Liver (tissue), 8 donors: ENCODE measurements at regions not wholly inside any gene's neighbourhood (a gene's known extent, or its start where the extent isn't known, plus 50 kb on each side); places are given as distances from the start of the nearest gene placed in this dataset.
"Not testable (repeated sequence)": the region's sequence is repeated elsewhere in the genome, so short reads cannot be mapped to it uniquely, and the experiment has no call there.

ENCODE experiments used
- DNase-seq: peaks from one replicate; pipeline ENCODE4 v3.0.0-alpha.2; 2017; ENCODE audit warnings: low spot score
- H3K27ac ChIP-seq, 2 donors: one replicate each; pipeline ENCODE4 v1.7.0; 2013; ENCODE audit warnings: inconsistent platforms in 2 of 2, low read length in 2 of 2, control low read depth in 1 of 2, low read depth in 1 of 2, mild to moderate bottlenecking in 1 of 2
- H3K27me3 ChIP-seq, 4 donors: one replicate each; pipeline versions ENCODE4 v1.6.1 to v1.7.0; 2013; ENCODE audit warnings: low read length in 3 of 4, inconsistent platforms in 1 of 4, mild to moderate bottlenecking in 1 of 4, moderate library complexity in 1 of 4; ENCODE audit not compliant: control insufficient read depth in 4 of 4, insufficient read depth in 4 of 4
- H3K36me3 ChIP-seq, 4 donors: one replicate each; pipeline versions ENCODE4 v1.6.1 to v1.7.0; 2013; ENCODE audit warnings: low read length in 3 of 4, mild to moderate bottlenecking in 3 of 4, low read depth in 1 of 4, moderate library complexity in 1 of 4; ENCODE audit not compliant: control insufficient read depth in 4 of 4, insufficient read depth in 3 of 4
- H3K4me1 ChIP-seq, 4 donors: one replicate each; pipeline versions ENCODE4 v1.6.1 to v1.7.0; 2013; ENCODE audit warnings: low read length in 3 of 4, mild to moderate bottlenecking in 3 of 4, moderate library complexity in 1 of 4; ENCODE audit not compliant: control insufficient read depth in 4 of 4, insufficient read depth in 4 of 4
- H3K4me3 ChIP-seq, 3 donors: one replicate each; pipeline versions ENCODE4 v1.6.1 to v1.7.0; 2013; ENCODE audit warnings: low read length in 3 of 3, control low read depth in 1 of 3, low read depth in 1 of 3, mild to moderate bottlenecking in 1 of 3
- H3K9ac ChIP-seq, 2 donors: one replicate each; pipeline ENCODE4 v1.7.0; 2013; ENCODE audit warnings: low read length in 2 of 2, mild to moderate bottlenecking in 2 of 2, moderate library complexity in 2 of 2, control low read depth in 1 of 2, low read depth in 1 of 2
- H3K9me3 ChIP-seq, 4 donors: one replicate each; pipeline versions ENCODE4 v1.6.1 to v1.7.0; 2013; ENCODE audit warnings: low read length in 3 of 4; ENCODE audit not compliant: control insufficient read depth in 4 of 4
- ATF3 ChIP-seq: IDR thresholded peaks from 2 replicates; pipeline ENCODE4 v1.6.1; 2016; ENCODE audit warnings: antibody characterized with exemption
- EGR1 ChIP-seq, 2 donors: IDR thresholded peaks; 2 replicates each; pipeline ENCODE4 v1.6.1; 2016 to 2018; ENCODE audit warnings: antibody characterized with exemption in 2 of 2, low read depth in 2 of 2
- FOXA1 ChIP-seq: IDR thresholded peaks from 2 replicates; pipeline ENCODE4 v1.6.1; 2016; ENCODE audit warnings: antibody characterized with exemption
- HNF4G ChIP-seq: IDR thresholded peaks from 2 replicates; pipeline ENCODE4 v1.6.1; 2016; ENCODE audit warnings: antibody characterized with exemption
- MAX ChIP-seq: IDR thresholded peaks from 2 replicates; pipeline ENCODE4 v1.6.1; 2016; ENCODE audit warnings: antibody characterized with exemption
- NR2F2 ChIP-seq: IDR thresholded peaks from 2 replicates; pipeline ENCODE4 v1.6.1; 2016; ENCODE audit warnings: antibody characterized with exemption
- RXRA ChIP-seq, 2 donors: IDR thresholded peaks; 2 replicates each; pipeline ENCODE4 v1.6.1; 2017 to 2018; ENCODE audit warnings: antibody characterized with exemption in 2 of 2, mild to moderate bottlenecking in 1 of 2
- SP1 ChIP-seq: IDR thresholded peaks from 2 replicates; pipeline ENCODE4 v1.6.1; 2018; ENCODE audit warnings: antibody characterized with exemption, mild to moderate bottlenecking
- TAF1 ChIP-seq: conservative IDR thresholded peaks from 2 replicates; pipeline ENCODE4 v1.6.1; 2016; ENCODE audit warnings: antibody characterized with exemption, mild to moderate bottlenecking
- YY1 ChIP-seq: IDR thresholded peaks from 2 replicates; pipeline ENCODE4 v1.6.1; 2016; ENCODE audit warnings: antibody characterized with exemption, mild to moderate bottlenecking
- WGBS: extraction: QIAGEN DNeasy Blood & Tissue Kit; methylation state at CpG from one replicate; pipeline ENCODE4 v1.1.7; 2013; 5-methylcytosine and 5-hydroxymethylcytosine counted together
- TF ChIP-seq, protein P1 (sequence below): fragments of 150-350 bp; IDR thresholded peaks from 2 replicates; pipeline ENCODE4 v1.5.1; 2017; ENCODE audit warnings: improper control_type of control experiment, low read depth, low read length; ENCODE audit not compliant: missing input control
- TF ChIP-seq, protein P2 (sequence below): IDR thresholded peaks from 2 replicates; pipeline ENCODE4 v1.6.1; 2016; ENCODE audit warnings: antibody characterized with exemption
- donor health status: healthy.
- donor health status: healthy.
- donor health status: healthy.
- donor health status: healthy.
- donor health status: healthy.

- TF ChIP-seq, protein P1, sequence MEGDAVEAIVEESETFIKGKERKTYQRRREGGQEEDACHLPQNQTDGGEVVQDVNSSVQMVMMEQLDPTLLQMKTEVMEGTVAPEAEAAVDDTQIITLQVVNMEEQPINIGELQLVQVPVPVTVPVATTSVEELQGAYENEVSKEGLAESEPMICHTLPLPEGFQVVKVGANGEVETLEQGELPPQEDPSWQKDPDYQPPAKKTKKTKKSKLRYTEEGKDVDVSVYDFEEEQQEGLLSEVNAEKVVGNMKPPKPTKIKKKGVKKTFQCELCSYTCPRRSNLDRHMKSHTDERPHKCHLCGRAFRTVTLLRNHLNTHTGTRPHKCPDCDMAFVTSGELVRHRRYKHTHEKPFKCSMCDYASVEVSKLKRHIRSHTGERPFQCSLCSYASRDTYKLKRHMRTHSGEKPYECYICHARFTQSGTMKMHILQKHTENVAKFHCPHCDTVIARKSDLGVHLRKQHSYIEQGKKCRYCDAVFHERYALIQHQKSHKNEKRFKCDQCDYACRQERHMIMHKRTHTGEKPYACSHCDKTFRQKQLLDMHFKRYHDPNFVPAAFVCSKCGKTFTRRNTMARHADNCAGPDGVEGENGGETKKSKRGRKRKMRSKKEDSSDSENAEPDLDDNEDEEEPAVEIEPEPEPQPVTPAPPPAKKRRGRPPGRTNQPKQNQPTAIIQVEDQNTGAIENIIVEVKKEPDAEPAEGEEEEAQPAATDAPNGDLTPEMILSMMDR = no peak
- TF ChIP-seq ATF3 (no peak), NR2F2 (no peak), SP1 (no peak), HNF4G (no peak), MAX (no peak)
Observed at GRCh38 chr5:158195416-158196210, 336.7 kb upstream of the CLINT1 start (continued).

DNA sequence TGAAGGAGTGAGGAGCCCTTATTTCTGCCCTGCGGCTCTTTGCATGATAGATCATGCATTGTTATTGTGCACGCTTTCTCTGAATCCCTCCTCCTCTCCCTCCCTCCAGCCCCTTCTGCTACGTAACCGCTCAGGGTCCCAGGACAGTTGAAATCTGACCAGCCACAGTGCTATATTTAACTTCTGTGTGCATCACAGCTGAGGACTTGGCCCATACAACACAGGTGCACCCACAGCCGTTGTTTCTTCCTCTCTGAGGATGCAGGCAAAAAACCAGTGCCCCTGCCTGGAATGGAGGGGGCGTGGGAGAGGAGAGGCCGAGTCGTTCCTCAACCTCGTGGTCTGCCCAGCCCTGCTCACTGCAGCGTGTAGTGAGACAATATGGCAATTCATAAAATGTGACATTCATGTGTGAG lies 335.6 kb upstream of the CLINT1 start:
- H3K27ac ChIP-seq = no peak overlapping the region
- no peak overlapping the region for H3K9ac ChIP-seq
- H3K36me3 ChIP-seq = no peaks in the 10 kb centered on the region
- peaks cover 0 to 2% (median 0%) of the 10 kb centered on the region in 4 donors for H3K27me3 ChIP-seq
- H3K4me1 ChIP-seq = no peaks in the 10 kb centered on the region
- peaks cover 0 to 5% (median 0%) of the 10 kb centered on the region in 4 donors for H3K9me3 ChIP-seq
- TF ChIP-seq YY1 (no peak), HNF4G (no peak), MAX (no peak), RXRA (IDR thresholded peaks at IDR 0.05) (no peak), FOXA1 (no peak), EGR1 (IDR thresholded peaks at IDR 0.05; ENCODE audit: low read depth in 2 of 2) (no peak), NR2F2 (no peak), TAF1 (no peak)
- TF ChIP-seq, protein P2, sequence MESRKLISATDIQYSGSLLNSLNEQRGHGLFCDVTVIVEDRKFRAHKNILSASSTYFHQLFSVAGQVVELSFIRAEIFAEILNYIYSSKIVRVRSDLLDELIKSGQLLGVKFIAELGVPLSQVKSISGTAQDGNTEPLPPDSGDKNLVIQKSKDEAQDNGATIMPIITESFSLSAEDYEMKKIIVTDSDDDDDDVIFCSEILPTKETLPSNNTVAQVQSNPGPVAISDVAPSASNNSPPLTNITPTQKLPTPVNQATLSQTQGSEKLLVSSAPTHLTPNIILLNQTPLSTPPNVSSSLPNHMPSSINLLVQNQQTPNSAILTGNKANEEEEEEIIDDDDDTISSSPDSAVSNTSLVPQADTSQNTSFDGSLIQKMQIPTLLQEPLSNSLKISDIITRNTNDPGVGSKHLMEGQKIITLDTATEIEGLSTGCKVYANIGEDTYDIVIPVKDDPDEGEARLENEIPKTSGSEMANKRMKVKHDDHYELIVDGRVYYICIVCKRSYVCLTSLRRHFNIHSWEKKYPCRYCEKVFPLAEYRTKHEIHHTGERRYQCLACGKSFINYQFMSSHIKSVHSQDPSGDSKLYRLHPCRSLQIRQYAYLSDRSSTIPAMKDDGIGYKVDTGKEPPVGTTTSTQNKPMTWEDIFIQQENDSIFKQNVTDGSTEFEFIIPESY = no peak
- TF ChIP-seq, protein P1 = no peak
- DNase-seq = no peak
- 74% methylated on average over 10 of the region's 10 CpGs for WGBS
- H3K4me3 ChIP-seq = no peak overlapping the region

- not testable (repeated sequence) for H3K4me1 ChIP-seq, H3K4me3 ChIP-seq, H3K9me3 ChIP-seq, H3K36me3 ChIP-seq, DNase-seq, H3K9ac ChIP-seq, H3K27me3 ChIP-seq, H3K27ac ChIP-seq
- 92% methylated on average over 2 of the region's 2 CpGs for WGBS
Observed at GRCh38 chr5:158193395-158193794, 334.4 kb upstream of the CLINT1 start.
